T-cell (primary cell): ENCODE measurements at regions not wholly inside any gene's neighbourhood (a gene's known extent, or its start where the extent isn't known, plus 50 kb on each side); places are given as distances from the start of the nearest gene placed in this dataset.
"Not testable (repeated sequence)": the region's sequence is repeated elsewhere in the genome, so short reads cannot be mapped to it uniquely, and the experiment has no call there.

ENCODE experiments used
- ATAC-seq, 4 experiments: fragments of 200-7000 bp in 3 of 4; fragments of 150-1000 bp in 1 of 4; cut with Tn5 transposase; replicated peaks in 1 of 4; 1 replicate in 3 of 4; 2 replicates in 1 of 4; pipeline ENCODE4 v1.10.0; 2021; ENCODE audit warnings: moderate library complexity in 3 of 4, mild to moderate bottlenecking in 2 of 4, moderate number of reproducible peaks in 1 of 4
- CTCF ChIA-PET, 2 donors: fragments of 300-600 bp; sonication (Branson Sonifier 250); formaldehyde crosslinking; loops; one replicate each; lab custom pipeline; 2022; ENCODE audit warnings: antibody characterized with exemption in 2 of 2; lab: Charles Lee
- POLR2A ChIA-PET, 2 donors: fragments of 300-600 bp; sonication (Branson Sonifier 250); formaldehyde crosslinking; loops; one replicate each; lab custom pipeline; 2022; ENCODE audit warnings: antibody characterized with exemption in 2 of 2; lab: Charles Lee
- DNase-seq, 35 experiments: peaks; one replicate each; pipeline versions ENCODE4 v3.0.0 to v3.0.0-alpha.2; 2013 to 2023
- H3K27ac ChIP-seq: one replicate; pipeline ENCODE4 v1.5.1; 2013; ENCODE audit warnings: low read length
- H3K27me3 ChIP-seq, 2 experiments: replicated peaks in 1 of 2; 1 replicate in 1 of 2; 2 replicates in 1 of 2; pipeline versions ENCODE4 v1.6.1 to v1.7.0; 2013; ENCODE audit warnings: low read length in 1 of 2, mixed read lengths in 1 of 2; ENCODE audit not compliant: control insufficient read depth in 2 of 2, insufficient read depth in 2 of 2; ENCODE audit errors: extremely low read depth in 1 of 2
- H3K36me3 ChIP-seq, 2 donors: 1 replicate in 1 of 2; 2 replicates in 1 of 2; pipeline versions ENCODE4 v1.6.1 to v1.7.0; 2013; ENCODE audit warnings: low read length in 1 of 2; ENCODE audit not compliant: control insufficient read depth in 2 of 2, insufficient read depth in 1 of 2; ENCODE audit errors: extremely low read depth in 1 of 2
- H3K4me1 ChIP-seq, 2 experiments: 1 replicate in 1 of 2; 2 replicates in 1 of 2; pipeline versions ENCODE4 v1.6.1 to v1.7.0; 2013; ENCODE audit warnings: low read length in 2 of 2, mixed read lengths in 1 of 2; ENCODE audit not compliant: insufficient read depth in 2 of 2, control insufficient read depth in 1 of 2; ENCODE audit errors: extremely low read depth in 1 of 2
- H3K4me3 ChIP-seq, 2 donors: 1 replicate in 1 of 2; 2 replicates in 1 of 2; pipeline versions ENCODE4 v1.5.1 to v1.7.0; 2013; ENCODE audit warnings: mild to moderate bottlenecking in 2 of 2, low read length in 1 of 2, moderate library complexity in 1 of 2; ENCODE audit not compliant: control insufficient read depth in 1 of 2; ENCODE audit errors: extremely low read depth in 1 of 2
- H3K9me3 ChIP-seq: 2 replicates; pipeline ENCODE4 v1.7.0; 2013
- H3K27ac Mint-ChIP-seq, 2 donors: one replicate each; pipeline ENCODE4 v1.8.0; 2020 to 2021; ENCODE audit warnings: mild to moderate bottlenecking in 2 of 2, mixed read lengths in 2 of 2
- H3K27me3 Mint-ChIP-seq, 2 donors: one replicate each; pipeline ENCODE4 v1.8.0; 2021 to 2022; ENCODE audit warnings: mixed read lengths in 2 of 2
- H3K36me3 Mint-ChIP-seq: one replicate; pipeline ENCODE4 v1.8.0; 2021; ENCODE audit warnings: mixed read lengths
- H3K4me1 Mint-ChIP-seq, 3 donors: one replicate each; pipeline ENCODE4 v1.8.0; 2020 to 2022; ENCODE audit warnings: mixed read lengths in 3 of 3, mild to moderate bottlenecking in 1 of 3
- H3K4me3 Mint-ChIP-seq, 3 donors: one replicate each; pipeline ENCODE4 v1.8.0; 2020 to 2022; ENCODE audit warnings: mild to moderate bottlenecking in 3 of 3, mixed read lengths in 3 of 3, moderate library complexity in 3 of 3
- H3K9me3 Mint-ChIP-seq, 3 donors: one replicate each; pipeline ENCODE4 v1.8.0; 2020 to 2022; ENCODE audit warnings: mixed read lengths in 3 of 3
- WGBS: methylation state at CpG from one replicate; pipeline ENCODE4 v1.1.5; 2013; ENCODE audit warnings: missing lambda C conversion rate; ENCODE audit not compliant: insufficient coverage; 5-methylcytosine and 5-hydroxymethylcytosine counted together

GRCh38 chr14:105604531-105605463 lies 78.4 kb downstream of the TMEM121 start:
- POLR2A ChIA-PET, ATAC-seq, H3K9me3 Mint-ChIP-seq, H3K36me3 ChIP-seq, H3K27ac Mint-ChIP-seq, H3K4me3 Mint-ChIP-seq, H3K36me3 Mint-ChIP-seq, H3K27me3 Mint-ChIP-seq, H3K4me3 ChIP-seq, CTCF ChIA-PET, H3K27ac ChIP-seq, H3K4me1 Mint-ChIP-seq, H3K4me1 ChIP-seq, H3K9me3 ChIP-seq: not testable (repeated sequence)
- WGBS, result 82% methylated on average over 22 of the region's 32 CpGs
- peak in 1 of 35 experiments; percentile 2 for DNase-seq
- peaks cover 0 to 17% of the 10 kb centered on the region in 2 experiments for H3K27me3 ChIP-seq

- H3K4me1 Mint-ChIP-seq, result no peaks in the 10 kb centered on the region
- CTCF ChIA-PET, result no interaction called here
- H3K27ac Mint-ChIP-seq, result no peak overlapping the region
These were observed 79.3 kb downstream of the TMEM121 start for GRCh38 chr14:105605464-105606304.

GRCh38 chr14:105606305-105606975 lies 80.1 kb downstream of the TMEM121 start:
- H3K27me3 Mint-ChIP-seq, H3K4me3 Mint-ChIP-seq: not testable (repeated sequence)

More at GRCh38 chr14:105605464-105606304, 79.3 kb downstream of the TMEM121 start:
- H3K27ac ChIP-seq, result no peak overlapping the region
- H3K9me3 ChIP-seq, result no peaks in the 10 kb centered on the region
- H3K4me1 ChIP-seq, result no peaks in the 10 kb centered on the region
- no peaks in the 10 kb centered on the region for H3K27me3 Mint-ChIP-seq
- no peak overlapping the region for H3K4me3 Mint-ChIP-seq
- DNase-seq, result no peak
- H3K9me3 Mint-ChIP-seq, result no peaks in the 10 kb centered on the region
- H3K27me3 ChIP-seq, result peaks cover 0 to 17% of the 10 kb centered on the region in 2 experiments
- 83% methylated on average over 18 of the region's 24 CpGs for WGBS
- H3K4me3 ChIP-seq, result no peak overlapping the region
- POLR2A ChIA-PET, result no interaction called here
- no peaks in the 10 kb centered on the region for H3K36me3 Mint-ChIP-seq
- no peaks in the 10 kb centered on the region for H3K36me3 ChIP-seq
- no peak for ATAC-seq

GRCh38 chr14:105607025-105607424 lies 80.6 kb downstream of the TMEM121 start:
- POLR2A ChIA-PET, H3K4me1 Mint-ChIP-seq: not testable (repeated sequence)

More at GRCh38 chr14:105606305-105606975, 80.1 kb downstream of the TMEM121 start:
- H3K9me3 ChIP-seq, H3K9me3 Mint-ChIP-seq, H3K4me1 ChIP-seq, H3K27ac ChIP-seq, H3K36me3 ChIP-seq, CTCF ChIA-PET, H3K27ac Mint-ChIP-seq, H3K4me1 Mint-ChIP-seq, H3K4me3 ChIP-seq, ATAC-seq, H3K36me3 Mint-ChIP-seq, POLR2A ChIA-PET: not testable (repeated sequence)
- 84% methylated on average over 4 of the region's 15 CpGs for WGBS
- H3K27me3 ChIP-seq, result peaks cover 0 to 15% of the 10 kb centered on the region in 2 experiments
- peak in 1 of 35 experiments; percentile 21 for DNase-seq

DNA sequence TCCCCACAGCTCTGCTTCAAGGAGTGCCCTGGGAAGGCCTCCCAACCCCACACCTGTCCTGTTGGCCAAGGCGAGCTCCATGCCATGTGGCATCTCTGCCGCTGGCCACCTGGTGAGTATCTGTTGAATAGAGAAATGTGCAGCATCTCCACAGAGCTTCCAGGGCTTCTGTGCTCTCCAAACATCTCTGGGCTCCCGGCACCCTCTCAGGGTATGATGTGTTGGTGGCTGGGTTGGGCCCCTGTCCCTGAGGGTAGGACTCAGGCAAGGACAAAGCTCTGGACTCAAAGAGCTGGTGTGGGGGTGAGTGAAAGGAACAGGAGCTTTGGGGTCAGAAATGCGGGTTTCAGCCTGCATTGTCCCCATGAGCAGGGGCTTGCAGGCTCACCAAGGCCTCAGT lies 88.6 kb downstream of the TMEM121 start:
- H3K27ac ChIP-seq, H3K36me3 Mint-ChIP-seq, CTCF ChIA-PET, ATAC-seq, POLR2A ChIA-PET, H3K4me1 Mint-ChIP-seq, H3K4me3 Mint-ChIP-seq, H3K4me3 ChIP-seq, H3K9me3 Mint-ChIP-seq, H3K36me3 ChIP-seq, H3K4me1 ChIP-seq, H3K27me3 ChIP-seq, H3K27ac Mint-ChIP-seq, DNase-seq, H3K9me3 ChIP-seq: not testable (repeated sequence)
- no CpG with 5 or more reads among the region's 4 CpGs for WGBS
- H3K27me3 Mint-ChIP-seq, result peaks cover 9 to 14% of the 10 kb centered on the region in 2 donors

More at GRCh38 chr14:105607025-105607424, 80.6 kb downstream of the TMEM121 start:
- H3K36me3 ChIP-seq, ATAC-seq, H3K9me3 Mint-ChIP-seq, H3K4me3 ChIP-seq, H3K4me1 ChIP-seq, H3K9me3 ChIP-seq, H3K27ac Mint-ChIP-seq, H3K27ac ChIP-seq, H3K36me3 Mint-ChIP-seq, H3K27me3 Mint-ChIP-seq, CTCF ChIA-PET, H3K4me3 Mint-ChIP-seq: not testable (repeated sequence)
- H3K27me3 ChIP-seq, result peaks cover 0 to 15% of the 10 kb centered on the region in 2 experiments
- DNase-seq, result peak in 1 of 35 experiments; percentile 21
- 100% methylated on average over 2 of the region's 16 CpGs for WGBS
